DMS53 (cell line): ENCODE measurements at regions not wholly inside any gene's neighbourhood (a gene's known extent, or its start where the extent isn't known, plus 50 kb on each side); places are given as distances from the start of the nearest gene placed in this dataset.

Source experiments
- DNase-seq: peaks from one replicate; lab custom pipeline; 2025; lab: John Stamatoyannopoulos, UW

- no peak for DNase-seq
Measured at GRCh38 chr6:2535506-2535905, 215.2 kb downstream of the MYLK4 start.

GRCh38 chr6:2534406-2535042, 216.2 kb downstream of the MYLK4 start:
- no peak for DNase-seq

- no peak for DNase-seq
Measured at GRCh38 chr6:2531426-2532215, 219.1 kb downstream of the MYLK4 start.

- DNase-seq = no peak
Measured at GRCh38 chr6:2529211-2529719, 221.5 kb downstream of the MYLK4 start.

GRCh38 chr6:2528156-2528555, 222.6 kb downstream of the MYLK4 start:
- no peak for DNase-seq

GRCh38 chr6:2526766-2527165, 224.0 kb downstream of the MYLK4 start:
- no peak for DNase-seq

GRCh38 chr6:2524090-2524489, 226.6 kb downstream of the MYLK4 start:
- DNase-seq = peak; percentile 66

- no peak for DNase-seq
Measured at GRCh38 chr6:2523061-2523460, 227.7 kb downstream of the MYLK4 start.

- no peak for DNase-seq
Measured at GRCh38 chr6:2522521-2522920, 228.2 kb downstream of the MYLK4 start.

- DNase-seq = no peak
Measured at GRCh38 chr6:2517855-2518473, 232.8 kb downstream of the MYLK4 start.

GRCh38 chr6:2517401-2517800, 233.3 kb downstream of the MYLK4 start:
- DNase-seq = no peak

- no peak for DNase-seq
Measured at GRCh38 chr6:2516059-2516458, 234.7 kb downstream of the MYLK4 start.

- DNase-seq = no peak
Measured at GRCh38 chr6:2514965-2515543, 235.7 kb downstream of the MYLK4 start.

- DNase-seq = no peak
Measured at GRCh38 chr6:2512802-2513201, 237.9 kb downstream of the MYLK4 start.

GRCh38 chr6:2510316-2510715, 240.4 kb downstream of the MYLK4 start:
- DNase-seq = no peak

- DNase-seq = no peak
Measured at GRCh38 chr6:2509711-2510110, 241.0 kb downstream of the MYLK4 start.

GRCh38 chr6:2508071-2508470, 242.7 kb downstream of the MYLK4 start:
- no peak for DNase-seq

GRCh38 chr6:2507521-2508037, 243.1 kb downstream of the MYLK4 start:
- DNase-seq = no peak

- DNase-seq = no peak
Measured at GRCh38 chr6:2507016-2507415, 243.7 kb downstream of the MYLK4 start.

- peak; percentile 41 for DNase-seq
Measured at GRCh38 chr6:2505624-2506023, 245.1 kb downstream of the MYLK4 start.

GRCh38 chr6:2504495-2505064, 246.1 kb downstream of the MYLK4 start:
- DNase-seq = no peak
